SU-DHL-6 (cell line): ENCODE measurements at regions not wholly inside any gene's neighbourhood (a gene's known extent, or its start where the extent isn't known, plus 50 kb on each side); places are given as distances from the start of the nearest gene placed in this dataset.
A peak's percentile ranks its signal among the peaks of the same experiment; 100 is the strongest.

Experiments used
- H2AFZ ChIP-seq: fragments of 200-600 bp; sonication (generic); 2 replicates; pipeline ENCODE4 v1.6.1; 2014; ENCODE audit warnings: low read depth, mild to moderate bottlenecking, moderate library complexity, mixed read lengths, antibody characterized with exemption, low read length; ENCODE audit not compliant: severe bottlenecking
- H3F3A ChIP-seq: fragments of 200-600 bp; shearing (Covaris generic); 2 replicates; pipeline ENCODE4 v1.6.0; 2016; ENCODE audit warnings: antibody characterized with exemption, mild to moderate bottlenecking; ENCODE audit not compliant: insufficient read depth
- H3K27ac ChIP-seq: fragments of 200-600 bp; sonication (generic); 2 replicates; pipeline ENCODE4 v1.5.1; 2016; ENCODE audit warnings: low read depth, mild to moderate bottlenecking, low read length, moderate library complexity, mixed read lengths
- H3K27me3 ChIP-seq: fragments of 200-600 bp; sonication (generic), shearing (Covaris generic); 2 replicates; pipeline ENCODE4 v1.6.0; 2014; ENCODE audit warnings: mild to moderate bottlenecking, low read length
- H3K36me3 ChIP-seq: fragments of 200-600 bp; sonication (generic); 2 replicates; pipeline ENCODE4 v1.6.1; 2014; ENCODE audit warnings: mild to moderate bottlenecking, low read length, mixed read lengths
- H3K4me2 ChIP-seq: fragments of 300-600, 200-600 bp; shearing (Covaris generic), sonication (generic); 2 replicates; pipeline ENCODE4 v1.6.0; 2014; ENCODE audit warnings: low read length, low read depth, mild to moderate bottlenecking; ENCODE audit not compliant: poor library complexity, severe bottlenecking
- H3K4me3 ChIP-seq: fragments of 200-600 bp; sonication (generic); 2 replicates; pipeline ENCODE4 v1.5.1; 2014; ENCODE audit warnings: antibody characterized with exemption, low read length, mild to moderate bottlenecking, mixed read lengths; ENCODE audit not compliant: insufficient read depth, poor library complexity, severe bottlenecking
- H3K79me2 ChIP-seq: fragments of 200-600 bp; sonication (generic); 2 replicates; pipeline ENCODE4 v1.6.1; 2014; ENCODE audit warnings: mild to moderate bottlenecking, low read length, moderate library complexity; ENCODE audit not compliant: insufficient read depth
- H3K9ac ChIP-seq: fragments of 200-600 bp; sonication (generic); 2 replicates; pipeline ENCODE4 v1.7.0; 2014; ENCODE audit warnings: mild to moderate bottlenecking, low read length
- H3K9me2 ChIP-seq: fragments of 200-600 bp; sonication (generic); replicated peaks from 2 replicates; pipeline ENCODE4 v1.6.1; 2014; ENCODE audit warnings: low read length; ENCODE audit not compliant: insufficient read depth
- H3K9me3 ChIP-seq: fragments of 200-600 bp; sonication (generic); 2 replicates; pipeline ENCODE4 v1.6.1; 2014; ENCODE audit warnings: low read length, mixed read lengths; ENCODE audit not compliant: insufficient read depth
- H4K20me1 ChIP-seq: fragments of 200-600 bp; sonication (generic); 2 replicates; pipeline ENCODE4 v1.6.1; 2014; ENCODE audit warnings: low read depth, mild to moderate bottlenecking, antibody characterized with exemption, low read length, moderate library complexity, mixed read lengths
- CTCF ChIP-seq: fragments of 200-600 bp; sonication (generic); IDR thresholded peaks from one replicate; pipeline ENCODE4 v1.5.1; 2017; ENCODE audit warnings: antibody characterized with exemption, mild to moderate bottlenecking, low read length, moderate library complexity; ENCODE audit not compliant: insufficient read depth, poor library complexity, severe bottlenecking
- EZH2phosphoT487 ChIP-seq: fragments of 200-600 bp; sonication (generic), shearing (Covaris generic); conservative IDR thresholded peaks from 2 replicates; pipeline ENCODE4 v1.6.1; 2018; ENCODE audit warnings: mild to moderate bottlenecking, antibody characterized with exemption, low read length, moderate library complexity, mixed read lengths

GRCh38 chr11:27604416-27604815 lies 95.8 kb downstream of the BDNF start:
- TF ChIP-seq EZH2phosphoT487 (no peak), CTCF (no peak)
- H4K20me1 ChIP-seq: no peaks in the 10 kb centered on the region
- no peak overlapping the region for H3K4me3 ChIP-seq

GRCh38 chr11:27603376-27603990 lies 96.8 kb downstream of the BDNF start:
- no peak overlapping the region for H3K4me3 ChIP-seq
- TF ChIP-seq CTCF (no peak), EZH2phosphoT487 (no peak)
- H3K9ac ChIP-seq: no peak overlapping the region
- H3K9me2 ChIP-seq: no peaks in the 10 kb centered on the region
- H3K27ac ChIP-seq: no peak overlapping the region
- peaks cover 13% of the 10 kb centered on the region for H3F3A ChIP-seq
- H3K36me3 ChIP-seq: no peaks in the 10 kb centered on the region
- H3K4me2 ChIP-seq: no peak overlapping the region
- H3K27me3 ChIP-seq: no peaks in the 10 kb centered on the region
- H3K79me2 ChIP-seq: no peaks in the 10 kb centered on the region
- H3K9me3 ChIP-seq: no peaks in the 10 kb centered on the region
- peak overlapping the region; percentile 76 for H2AFZ ChIP-seq
- H4K20me1 ChIP-seq: no peaks in the 10 kb centered on the region

More at GRCh38 chr11:27604416-27604815, 95.8 kb downstream of the BDNF start:
- Histone ChIP-seq H3F3A (peaks cover 13% of the 10 kb centered on the region), H3K9me3 (no peaks in the 10 kb centered on the region), H3K79me2 (no peaks in the 10 kb centered on the region), H3K9ac (no peak overlapping the region), H3K4me2 (no peak overlapping the region), H3K27me3 (no peaks in the 10 kb centered on the region), H3K27ac (no peak overlapping the region), H3K36me3 (no peaks in the 10 kb centered on the region), H2AFZ (no peak overlapping the region), H3K9me2 (no peaks in the 10 kb centered on the region)

- no peaks in the 10 kb centered on the region for H3K9me2 ChIP-seq
- H3K27ac ChIP-seq: peak overlapping the region; percentile 92
- H3K79me2 ChIP-seq: no peaks in the 10 kb centered on the region
- peak overlapping the region; percentile 58 for H2AFZ ChIP-seq
- no peaks in the 10 kb centered on the region for H4K20me1 ChIP-seq
- no peaks in the 10 kb centered on the region for H3K9me3 ChIP-seq
- peak overlapping the region; percentile 24 for H3K9ac ChIP-seq
- no peaks in the 10 kb centered on the region for H3K36me3 ChIP-seq
- TF ChIP-seq EZH2phosphoT487 (no peak), CTCF (no peak)
- H3K4me2 ChIP-seq: peak overlapping the region; percentile 51
- no peaks in the 10 kb centered on the region for H3K27me3 ChIP-seq
- H3F3A ChIP-seq: peaks cover 13% of the 10 kb centered on the region
- no peak overlapping the region for H3K4me3 ChIP-seq
Observed at GRCh38 chr11:27600656-27601055, 94.1 kb upstream of the LIN7C start.
